Dermis blood vessel endothelial cell (primary cell): ENCODE measurements at regions not wholly inside any gene's neighbourhood (a gene's known extent, or its start where the extent isn't known, plus 50 kb on each side); places are given as distances from the start of the nearest gene placed in this dataset.

Source experiments
- DNase-seq: peaks from one replicate; pipeline ENCODE4 v3.0.0; 2010

- no peak for DNase-seq
These were observed 247.7 kb downstream of the IL20RB start for GRCh38 chr3:137205394-137206045.

- no peak for DNase-seq
These were observed 249.8 kb downstream of the IL20RB start for GRCh38 chr3:137207616-137208015.

GRCh38 chr3:137217733-137218132 is 259.9 kb downstream of the IL20RB start:
- DNase-seq: no peak

- no peak for DNase-seq
These were observed 262.1 kb downstream of the IL20RB start for GRCh38 chr3:137219801-137220445.

GRCh38 chr3:137222736-137223225 is 265.0 kb downstream of the IL20RB start:
- DNase-seq: no peak

GRCh38 chr3:137224464-137224863 is 266.7 kb downstream of the IL20RB start:
- DNase-seq: no peak

- DNase-seq: no peak
These were observed 285.1 kb downstream of the IL20RB start for GRCh38 chr3:137242836-137243400.

- DNase-seq: no peak
These were observed 288.7 kb downstream of the IL20RB start for GRCh38 chr3:137246491-137246890.

- no peak for DNase-seq
These were observed 291.6 kb downstream of the IL20RB start for GRCh38 chr3:137249311-137249940.

- DNase-seq: no peak
These were observed 301.3 kb downstream of the IL20RB start for GRCh38 chr3:137259089-137259488.

- no peak for DNase-seq
These were observed 301.9 kb downstream of the IL20RB start for GRCh38 chr3:137259701-137260100.

GRCh38 chr3:137264071-137264820 is 306.5 kb downstream of the IL20RB start:
- DNase-seq: no peak

GRCh38 chr3:137264843-137265330 is 307.1 kb downstream of the IL20RB start:
- no peak for DNase-seq

GRCh38 chr3:137282871-137283270 is 325.1 kb downstream of the IL20RB start:
- no peak for DNase-seq

- no peak for DNase-seq
These were observed 328.1 kb downstream of the IL20RB start for GRCh38 chr3:137285924-137286323.

GRCh38 chr3:137293086-137293485 is 335.3 kb downstream of the IL20RB start:
- DNase-seq: no peak

GRCh38 chr3:137294139-137294538 is 336.4 kb downstream of the IL20RB start:
- no peak for DNase-seq

- DNase-seq: no peak
These were observed 337.1 kb downstream of the IL20RB start for GRCh38 chr3:137294839-137295238.

- DNase-seq: no peak
These were observed 337.6 kb downstream of the IL20RB start for GRCh38 chr3:137295336-137295735.

- DNase-seq: no peak
These were observed 338.3 kb downstream of the IL20RB start for GRCh38 chr3:137296116-137296515.

- no peak for DNase-seq
These were observed 340.0 kb downstream of the IL20RB start for GRCh38 chr3:137297770-137298169.

GRCh38 chr3:137300703-137301102 is 342.9 kb downstream of the IL20RB start:
- no peak for DNase-seq
